NCI-H1105 (cell line): ENCODE measurements at regions not wholly inside any gene's neighbourhood (a gene's known extent, or its start where the extent isn't known, plus 50 kb on each side); places are given as distances from the start of the nearest gene placed in this dataset.

Experiments used
- DNase-seq: peaks from one replicate; lab custom pipeline; 2025; lab: John Stamatoyannopoulos, UW

- peak; percentile 68 for DNase-seq
Measured at GRCh38 chr4:4599481-4600275, 57.8 kb upstream of the STX18 start.

GRCh38 chr4:4598851-4599411, 57.1 kb upstream of the STX18 start:
- DNase-seq: no peak

GRCh38 chr4:4596720-4597119, 54.9 kb upstream of the STX18 start:
- DNase-seq: no peak

GRCh38 chr4:4595252-4595651, 53.4 kb upstream of the STX18 start:
- no peak for DNase-seq

- no peak for DNase-seq
Measured at GRCh38 chr4:4594285-4594920, 52.6 kb upstream of the STX18 start.

- no peak for DNase-seq
Measured at GRCh38 chr4:4593596-4594284, 51.9 kb upstream of the STX18 start.

- DNase-seq: no peak
Measured at GRCh38 chr4:4592414-4592813, 50.6 kb upstream of the STX18 start.
